Transverse colon (tissue), 4 donors: ENCODE measurements at regions not wholly inside any gene's neighbourhood (a gene's known extent, or its start where the extent isn't known, plus 50 kb on each side); places are given as distances from the start of the nearest gene placed in this dataset.

ENCODE experiments used
- DNase-seq: peaks from one replicate; pipeline ENCODE4 v3.0.0-alpha.2; 2019
- H3K27ac ChIP-seq, 4 donors: fragments of 200-600 bp; sonication (generic); 2 replicates each; pipeline ENCODE4 v1.5.1; 2016 to 2018; ENCODE audit warnings: inconsistent platforms in 4 of 4
- H3K27me3 ChIP-seq: fragments of 200-600 bp; sonication (generic); 2 replicates; pipeline ENCODE4 v1.5.1; 2017; ENCODE audit warnings: inconsistent platforms
- H3K36me3 ChIP-seq, 4 donors: fragments of 200-600 bp; sonication (generic); 2 replicates each; pipeline ENCODE4 v1.5.1; 2017 to 2019; ENCODE audit warnings: inconsistent platforms in 4 of 4
- H3K4me1 ChIP-seq, 4 donors: fragments of 200-600 bp; sonication (generic); 2 replicates each; pipeline ENCODE4 v1.5.1; 2017 to 2020; ENCODE audit warnings: inconsistent platforms in 4 of 4
- H3K4me3 ChIP-seq, 4 donors: fragments of 200-600 bp; sonication (generic); 1 replicate in 1 of 4; 2 replicates in 3 of 4; pipeline versions ENCODE4 v1.5.1 to v1.6.1; 2017 to 2019; ENCODE audit warnings: inconsistent platforms in 4 of 4
- H3K9me3 ChIP-seq, 2 donors: fragments of 200-600 bp; sonication (generic); 2 replicates each; pipeline ENCODE4 v1.5.1; 2017 to 2019; ENCODE audit warnings: inconsistent platforms in 2 of 2
- CTCF ChIP-seq, 5 experiments: fragments of 200-600 bp in 3 of 5; fragments of 450-650 bp in 2 of 5; sonication (generic) in 3 of 5; IDR thresholded peaks; 1 replicate in 2 of 5; 2 replicates in 3 of 5; pipeline ENCODE4 v1.5.1; 2016 to 2017; ENCODE audit warnings: antibody characterized with exemption in 5 of 5, inconsistent platforms in 3 of 5, mild to moderate bottlenecking in 2 of 5, moderate library complexity in 1 of 5
- EP300 ChIP-seq: sonication (generic); formaldehyde crosslinking; IDR thresholded peaks from one replicate; pipeline ENCODE4 v1.6.1; 2017; ENCODE audit warnings: antibody characterized with exemption, low read depth
- POLR2A ChIP-seq: fragments of 450-650 bp; IDR thresholded peaks from one replicate; pipeline ENCODE4 v1.6.1; 2016; ENCODE audit warnings: antibody characterized with exemption, mild to moderate bottlenecking, moderate library complexity
- POLR2AphosphoS5 ChIP-seq, 3 donors: sonication (generic); formaldehyde crosslinking; IDR thresholded peaks; one replicate each; pipeline ENCODE4 v1.6.1; 2016; ENCODE audit warnings: antibody characterized with exemption in 3 of 3
- WGBS, 2 donors: methylation state at CpG; one replicate each; pipeline ENCODE4 v1.1.5; 2018; ENCODE audit warnings: low coverage in 1 of 2; 5-methylcytosine and 5-hydroxymethylcytosine counted together
- in situ Hi-C, 4 donors: fragments of 200-750 bp; cut with MboI; loops; one replicate each; pipeline versions ENCODE4 v1.15.0 to v1.15.1; 2017; ENCODE audit warnings: low sequenced_read_pairs in 3 of 4, low pct_ligation_motif_present in 1 of 4, low pct_unique_long_range_greater_than_20kb in 1 of 4
- intact Hi-C: fragments of 100-400 bp; cut with DNase I; formaldehyde crosslinking; loops from one replicate; pipeline ENCODE4 v1.15.1; 2023; ENCODE audit warnings: low total_unique reads

DNA sequence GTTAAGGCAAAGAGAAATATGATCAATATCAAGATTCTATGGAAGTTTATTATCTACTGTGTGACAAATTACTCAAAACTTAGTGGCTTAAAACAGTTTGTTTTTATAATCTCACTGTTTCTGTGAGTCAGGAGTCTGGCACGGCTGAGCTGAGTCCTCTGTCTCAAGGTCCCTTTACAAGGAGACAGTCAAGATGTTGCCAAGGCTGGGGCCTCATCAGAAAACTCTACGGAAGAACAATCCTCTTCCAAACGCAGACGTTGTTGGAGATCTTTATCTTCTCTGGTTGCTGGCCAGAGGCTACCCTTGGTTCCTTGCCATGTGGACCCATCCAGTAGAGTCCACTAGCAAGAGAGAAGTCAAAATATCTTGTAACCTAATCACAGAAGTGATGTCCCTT is 100.6 kb upstream of the CCND2 start:
- WGBS, 2 donors = 61 to 82% methylated on average over 4 of the region's 4 CpGs
- Histone ChIP-seq H3K27me3 (no peaks in the 10 kb centered on the region), H3K9me3 (no peaks in the 10 kb centered on the region), H3K4me3 (no peak overlapping the region), H3K36me3 (no peaks in the 10 kb centered on the region), H3K4me1 (no peaks in the 10 kb centered on the region), H3K27ac (no peak overlapping the region)
- in situ Hi-C loops = no loop called here
- intact Hi-C loops = no loop called here
- TF ChIP-seq POLR2A = no peak
- no peak for TF ChIP-seq EP300
- no peak for TF ChIP-seq POLR2AphosphoS5 (IDR thresholded peaks at IDR 0.05)
- TF ChIP-seq CTCF (IDR thresholded peaks at IDR 0.05) = no peak
- DNase-seq = no peak

- H3K36me3 ChIP-seq = no peaks in the 10 kb centered on the region
- H3K4me3 ChIP-seq = no peak overlapping the region
- H3K4me1 ChIP-seq = no peaks in the 10 kb centered on the region
- DNase-seq = no peak
- intact Hi-C loops (no loop called here), in situ Hi-C loops (no loop called here)
- no peak overlapping the region for H3K27ac ChIP-seq
- no peaks in the 10 kb centered on the region for H3K27me3 ChIP-seq
- TF ChIP-seq CTCF (IDR thresholded peaks at IDR 0.05) = no peak
- no peak for TF ChIP-seq EP300
- no peak for TF ChIP-seq POLR2A
- TF ChIP-seq POLR2AphosphoS5 (IDR thresholded peaks at IDR 0.05) = no peak
- no peaks in the 10 kb centered on the region for H3K9me3 ChIP-seq
- 78% methylated on average over 3 of the region's 3 CpGs; no CpG with 5 or more reads in 1 of the 2 donors for WGBS, 2 donors
These were observed 101.8 kb upstream of the CCND2 start for GRCh38 chr12:4171742-4172141.

DNA sequence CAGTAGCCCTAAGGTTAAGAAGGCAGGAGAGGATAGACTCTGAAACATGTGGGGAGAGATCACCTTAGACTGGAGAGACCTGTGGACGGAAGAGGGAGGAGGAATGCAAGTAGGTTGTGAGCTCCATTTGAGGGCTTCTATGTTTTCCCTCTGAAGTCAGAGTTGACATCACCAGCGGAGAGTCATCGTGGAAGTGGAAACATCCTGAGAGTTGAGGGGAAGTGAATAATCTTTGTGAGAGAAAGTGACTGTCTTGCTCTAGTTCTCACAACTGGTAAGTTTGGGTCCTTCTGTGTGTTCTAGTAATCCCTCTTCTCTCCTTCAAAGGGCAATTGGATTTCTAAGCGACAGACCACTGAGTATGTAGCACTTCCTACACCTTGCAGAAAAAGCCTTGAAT is 103.6 kb upstream of the CCND2 start:
- Histone ChIP-seq H3K27ac (no peak overlapping the region), H3K9me3 (no peaks in the 10 kb centered on the region), H3K36me3 (no peaks in the 10 kb centered on the region), H3K4me1 (peaks cover 0 to 4% (median 4%) of the 10 kb centered on the region in 4 donors), H3K4me3 (no peak overlapping the region), H3K27me3 (no peaks in the 10 kb centered on the region)
- no peak for DNase-seq
- intact Hi-C loops = no loop called here
- in situ Hi-C loops = no loop called here
- WGBS, 2 donors = 67 to 77% methylated on average over 4 of the region's 4 CpGs
- TF ChIP-seq POLR2A (no peak), CTCF (IDR thresholded peaks at IDR 0.05) (no peak), EP300 (no peak), POLR2AphosphoS5 (IDR thresholded peaks at IDR 0.05) (no peak)

- DNase-seq = no peak
- Histone ChIP-seq H3K4me1 (peaks cover 0 to 9% (median 8%) of the 10 kb centered on the region in 4 donors), H3K36me3 (no peaks in the 10 kb centered on the region), H3K4me3 (no peak overlapping the region), H3K9me3 (no peaks in the 10 kb centered on the region), H3K27ac (no peak overlapping the region), H3K27me3 (no peaks in the 10 kb centered on the region)
- in situ Hi-C loops = no loop called here
- intact Hi-C loops = no loop called here
- WGBS, 2 donors = 74 to 83% methylated on average over 4 to 5 of the region's 5 CpGs
- TF ChIP-seq EP300 (no peak), CTCF (IDR thresholded peaks at IDR 0.05) (no peak), POLR2A (no peak), POLR2AphosphoS5 (IDR thresholded peaks at IDR 0.05) (no peak)
These were observed 104.0 kb upstream of the CCND2 start for GRCh38 chr12:4169531-4169930.
